ENCODE measurements at regions not wholly inside any gene's neighbourhood (a gene's known extent, or its start where the extent isn't known, plus 50 kb on each side); places are given as distances from the start of the nearest gene placed in this dataset.

GRCh38 chr16:86662740-86663139 lies 84.4 kb downstream of the FOXL1 start:
- H3K23ac ChIP-seq (ENCODE audit: low read depth, low read length, poor library complexity), result no peak overlapping the region
- no peak overlapping the region for H2BK15ac ChIP-seq (ENCODE audit: low read length)
- no peaks in the 10 kb centered on the region for H3K9me3 ChIP-seq (replicated peaks in 1 of 2; ENCODE audit: control insufficient read depth in 2 of 2, insufficient read depth in 1 of 2, low read depth in 1 of 2, low read length in 2 of 2)
- no peak overlapping the region for H4K91ac ChIP-seq (ENCODE audit: low read depth, low read length, poor library complexity)
- no peak overlapping the region for H2AFZ ChIP-seq (ENCODE audit: low read length)
- no peak overlapping the region for H3K4ac ChIP-seq (ENCODE audit: low read length)
- no peak overlapping the region for H2BK5ac ChIP-seq (ENCODE audit: low read length)
- no peak overlapping the region for H2BK12ac ChIP-seq (ENCODE audit: low read length)
- H3K27ac ChIP-seq (replicated peaks; ENCODE audit: low read length), result no peak overlapping the region
- no peak for DNase-seq (ENCODE audit: low spot score)
- H2AK5ac ChIP-seq (ENCODE audit: low read depth, low read length), result no peak overlapping the region
- H2BK120ac ChIP-seq (ENCODE audit: low read depth, low read length), result no peak overlapping the region
- no peak overlapping the region for H3K18ac ChIP-seq (ENCODE audit: low read length)
- no peaks in the 10 kb centered on the region for H3K27me3 ChIP-seq (ENCODE audit: control insufficient read depth in 3 of 3, insufficient read depth in 3 of 3, low read depth in 1 of 3, low read length in 3 of 3)
- no peak overlapping the region for H3K4me3 ChIP-seq (ENCODE audit: low read length in 2 of 2)
- no peak overlapping the region for H3K9ac ChIP-seq (ENCODE audit: low read depth, low read length, poor library complexity)
- WGBS, 2 donors (ENCODE audit: extremely low coverage in 2 of 2, insufficient read length in 2 of 2, insufficient replicate concordance in 1 of 2), result no CpG with 5 or more reads among the region's 3 CpGs
- H3K4me2 ChIP-seq (ENCODE audit: insufficient read depth, low read length, poor library complexity, severe bottlenecking), result no peak overlapping the region
- H3K36me3 ChIP-seq (replicated peaks in 1 of 2; ENCODE audit: control insufficient read depth in 2 of 2, insufficient read depth in 2 of 2, low read length in 2 of 2), result no peaks in the 10 kb centered on the region
- H4K8ac ChIP-seq (ENCODE audit: low read depth, low read length), result no peak overlapping the region
- H3K14ac ChIP-seq (ENCODE audit: low read length), result no peak overlapping the region
- no peaks in the 10 kb centered on the region for H3K79me1 ChIP-seq (ENCODE audit: low read depth, low read length)
- H3K4me1 ChIP-seq (ENCODE audit: control insufficient read depth in 2 of 2, insufficient read depth in 1 of 2, low read depth in 1 of 2, low read length in 2 of 2), result peaks cover 0 to 2% of the 10 kb centered on the region in 2 donors

- no peak overlapping the region for H3K4me3 ChIP-seq (ENCODE audit: low read length in 2 of 2)
- no peak overlapping the region for H3K4ac ChIP-seq (ENCODE audit: low read length)
- H2BK12ac ChIP-seq (ENCODE audit: low read length), result no peak overlapping the region
- no peak for DNase-seq (ENCODE audit: low spot score)
- H3K4me1 ChIP-seq (ENCODE audit: control insufficient read depth in 2 of 2, insufficient read depth in 1 of 2, low read depth in 1 of 2, low read length in 2 of 2), result peaks cover 0 to 2% of the 10 kb centered on the region in 2 donors
- no peak overlapping the region for H3K23ac ChIP-seq (ENCODE audit: low read depth, low read length, poor library complexity)
- peaks cover 0 to 4% (median 0%) of the 10 kb centered on the region in 3 experiments for H3K27me3 ChIP-seq (ENCODE audit: control insufficient read depth in 3 of 3, insufficient read depth in 3 of 3, low read depth in 1 of 3, low read length in 3 of 3)
- H3K79me1 ChIP-seq (ENCODE audit: low read depth, low read length), result no peaks in the 10 kb centered on the region
- no peak overlapping the region for H3K4me2 ChIP-seq (ENCODE audit: insufficient read depth, low read length, poor library complexity, severe bottlenecking)
- H4K91ac ChIP-seq (ENCODE audit: low read depth, low read length, poor library complexity), result no peak overlapping the region
- no peak overlapping the region for H4K8ac ChIP-seq (ENCODE audit: low read depth, low read length)
- no peaks in the 10 kb centered on the region for H3K36me3 ChIP-seq (replicated peaks in 1 of 2; ENCODE audit: control insufficient read depth in 2 of 2, insufficient read depth in 2 of 2, low read length in 2 of 2)
- H3K9ac ChIP-seq (ENCODE audit: low read depth, low read length, poor library complexity), result no peak overlapping the region
- no peak overlapping the region for H2BK120ac ChIP-seq (ENCODE audit: low read depth, low read length)
- H3K18ac ChIP-seq (ENCODE audit: low read length), result no peak overlapping the region
- H2AFZ ChIP-seq (ENCODE audit: low read length), result no peak overlapping the region
- H2BK15ac ChIP-seq (ENCODE audit: low read length), result no peak overlapping the region
- no peak overlapping the region for H3K14ac ChIP-seq (ENCODE audit: low read length)
- no peak overlapping the region for H3K27ac ChIP-seq (replicated peaks; ENCODE audit: low read length)
- WGBS, 2 donors (ENCODE audit: extremely low coverage in 2 of 2, insufficient read length in 2 of 2, insufficient replicate concordance in 1 of 2), result no CpG with 5 or more reads among the region's 19 CpGs
- no peak overlapping the region for H2AK5ac ChIP-seq (ENCODE audit: low read depth, low read length)
- no peaks in the 10 kb centered on the region for H3K9me3 ChIP-seq (replicated peaks in 1 of 2; ENCODE audit: control insufficient read depth in 2 of 2, insufficient read depth in 1 of 2, low read depth in 1 of 2, low read length in 2 of 2)
- no peak overlapping the region for H2BK5ac ChIP-seq (ENCODE audit: low read length)
Observed at GRCh38 chr16:86663685-86664521, 85.6 kb downstream of the FOXL1 start.

GRCh38 chr16:86664522-86665318 lies 86.4 kb downstream of the FOXL1 start:
- no peak overlapping the region for H3K14ac ChIP-seq (ENCODE audit: low read length)
- no peak overlapping the region for H3K23ac ChIP-seq (ENCODE audit: low read depth, low read length, poor library complexity)
- no peak overlapping the region for H2BK120ac ChIP-seq (ENCODE audit: low read depth, low read length)
- no peak overlapping the region for H2AFZ ChIP-seq (ENCODE audit: low read length)
- no peak overlapping the region for H4K91ac ChIP-seq (ENCODE audit: low read depth, low read length, poor library complexity)
- H4K8ac ChIP-seq (ENCODE audit: low read depth, low read length), result no peak overlapping the region
- H3K4me2 ChIP-seq (ENCODE audit: insufficient read depth, low read length, poor library complexity, severe bottlenecking), result no peak overlapping the region
- H3K9me3 ChIP-seq (replicated peaks in 1 of 2; ENCODE audit: control insufficient read depth in 2 of 2, insufficient read depth in 1 of 2, low read depth in 1 of 2, low read length in 2 of 2), result no peaks in the 10 kb centered on the region
- H3K9ac ChIP-seq (ENCODE audit: low read depth, low read length, poor library complexity), result no peak overlapping the region
- H3K27me3 ChIP-seq (ENCODE audit: control insufficient read depth in 3 of 3, insufficient read depth in 3 of 3, low read depth in 1 of 3, low read length in 3 of 3), result peaks cover 0 to 12% (median 0%) of the 10 kb centered on the region in 3 experiments
- H3K4me3 ChIP-seq (ENCODE audit: low read length in 2 of 2), result no peak overlapping the region
- H3K27ac ChIP-seq (replicated peaks; ENCODE audit: low read length), result no peak overlapping the region
- no peak overlapping the region for H2BK15ac ChIP-seq (ENCODE audit: low read length)
- H2BK5ac ChIP-seq (ENCODE audit: low read length), result no peak overlapping the region
- no peak overlapping the region for H3K4ac ChIP-seq (ENCODE audit: low read length)
- peak overlapping the region; percentile 7 for H3K18ac ChIP-seq (ENCODE audit: low read length)
- no peaks in the 10 kb centered on the region for H3K79me1 ChIP-seq (ENCODE audit: low read depth, low read length)
- H2BK12ac ChIP-seq (ENCODE audit: low read length), result no peak overlapping the region
- DNase-seq (ENCODE audit: low spot score), result no peak
- H2AK5ac ChIP-seq (ENCODE audit: low read depth, low read length), result no peak overlapping the region
- no peaks in the 10 kb centered on the region for H3K36me3 ChIP-seq (replicated peaks in 1 of 2; ENCODE audit: control insufficient read depth in 2 of 2, insufficient read depth in 2 of 2, low read length in 2 of 2)
- H3K4me1 ChIP-seq (ENCODE audit: control insufficient read depth in 2 of 2, insufficient read depth in 1 of 2, low read depth in 1 of 2, low read length in 2 of 2), result peaks cover 2 to 3% of the 10 kb centered on the region in 2 donors
- no CpG with 5 or more reads among the region's 11 CpGs for WGBS, 2 donors (ENCODE audit: extremely low coverage in 2 of 2, insufficient read length in 2 of 2, insufficient replicate concordance in 1 of 2)

GRCh38 chr16:86665319-86665675 lies 86.9 kb downstream of the FOXL1 start:
- peaks cover 0 to 18% (median 0%) of the 10 kb centered on the region in 3 experiments for H3K27me3 ChIP-seq (ENCODE audit: control insufficient read depth in 3 of 3, insufficient read depth in 3 of 3, low read depth in 1 of 3, low read length in 3 of 3)
- H2BK120ac ChIP-seq (ENCODE audit: low read depth, low read length), result no peak overlapping the region
- no peak for DNase-seq (ENCODE audit: low spot score)
- H4K91ac ChIP-seq (ENCODE audit: low read depth, low read length, poor library complexity), result no peak overlapping the region
- H3K4me1 ChIP-seq (ENCODE audit: control insufficient read depth in 2 of 2, insufficient read depth in 1 of 2, low read depth in 1 of 2, low read length in 2 of 2), result peaks cover 2 to 7% of the 10 kb centered on the region in 2 donors
- no peak overlapping the region for H3K4me2 ChIP-seq (ENCODE audit: insufficient read depth, low read length, poor library complexity, severe bottlenecking)
- no peak overlapping the region for H4K8ac ChIP-seq (ENCODE audit: low read depth, low read length)
- H3K27ac ChIP-seq (replicated peaks; ENCODE audit: low read length), result no peak overlapping the region
- H3K9ac ChIP-seq (ENCODE audit: low read depth, low read length, poor library complexity), result no peak overlapping the region
- H3K4ac ChIP-seq (ENCODE audit: low read length), result no peak overlapping the region
- H2BK5ac ChIP-seq (ENCODE audit: low read length), result no peak overlapping the region
- no peak overlapping the region for H3K14ac ChIP-seq (ENCODE audit: low read length)
- no peaks in the 10 kb centered on the region for H3K36me3 ChIP-seq (replicated peaks in 1 of 2; ENCODE audit: control insufficient read depth in 2 of 2, insufficient read depth in 2 of 2, low read length in 2 of 2)
- no peak overlapping the region for H3K4me3 ChIP-seq (ENCODE audit: low read length in 2 of 2)
- WGBS, 2 donors (ENCODE audit: extremely low coverage in 2 of 2, insufficient read length in 2 of 2, insufficient replicate concordance in 1 of 2), result no CpG with 5 or more reads among the region's 2 CpGs
- H3K9me3 ChIP-seq (replicated peaks in 1 of 2; ENCODE audit: control insufficient read depth in 2 of 2, insufficient read depth in 1 of 2, low read depth in 1 of 2, low read length in 2 of 2), result no peaks in the 10 kb centered on the region
- H2BK15ac ChIP-seq (ENCODE audit: low read length), result no peak overlapping the region
- H3K23ac ChIP-seq (ENCODE audit: low read depth, low read length, poor library complexity), result no peak overlapping the region
- no peak overlapping the region for H3K18ac ChIP-seq (ENCODE audit: low read length)
- H2AFZ ChIP-seq (ENCODE audit: low read length), result no peak overlapping the region
- H2BK12ac ChIP-seq (ENCODE audit: low read length), result no peak overlapping the region
- H3K79me1 ChIP-seq (ENCODE audit: low read depth, low read length), result no peaks in the 10 kb centered on the region
- H2AK5ac ChIP-seq (ENCODE audit: low read depth, low read length), result no peak overlapping the region
